Stimulated activated CD8-positive, alpha-beta memory T cell treated with anti-CD3 and anti-CD28 coated beads, Interleukin-4, amount 100 ng/mL, for 1 hour (primary cell): ENCODE measurements at regions not wholly inside any gene's neighbourhood (a gene's known extent, or its start where the extent isn't known, plus 50 kb on each side); places are given as distances from the start of the nearest gene placed in this dataset.

Experiments
- DNase-seq, 2 donors: peaks; one replicate each; pipeline ENCODE4 v3.0.0-alpha.2; 2020; ENCODE audit warnings: low read depth in 2 of 2, low spot score in 1 of 2

- DNase-seq, result no peak
Measured at GRCh38 chr1:87863317-87863716, 534.6 kb downstream of the LMO4 start.

GRCh38 chr1:87864676-87865075, 536.0 kb downstream of the LMO4 start:
- no peak for DNase-seq

GRCh38 chr1:87866416-87866815, 537.7 kb downstream of the LMO4 start:
- DNase-seq, result no peak

- DNase-seq, result no peak
Measured at GRCh38 chr1:87867626-87868025, 538.9 kb downstream of the LMO4 start.

- DNase-seq, result no peak
Measured at GRCh38 chr1:87869567-87869966, 540.9 kb downstream of the LMO4 start.

- DNase-seq, result no peak
Measured at GRCh38 chr1:87872189-87872588, 543.5 kb downstream of the LMO4 start.

- DNase-seq, result no peak
Measured at GRCh38 chr1:87872692-87873091, 544.0 kb downstream of the LMO4 start.

- DNase-seq, result no peak
Measured at GRCh38 chr1:87878873-87879272, 550.2 kb downstream of the LMO4 start.

GRCh38 chr1:87880098-87880760, 551.5 kb downstream of the LMO4 start:
- DNase-seq, result no peak

GRCh38 chr1:87880764-87881163, 552.1 kb downstream of the LMO4 start:
- DNase-seq, result no peak

- DNase-seq, result no peak
Measured at GRCh38 chr1:87883906-87884305, 555.2 kb downstream of the LMO4 start.

GRCh38 chr1:87884581-87884980, 555.9 kb downstream of the LMO4 start:
- DNase-seq, result no peak

GRCh38 chr1:87885278-87886025, 556.8 kb downstream of the LMO4 start:
- DNase-seq, result no peak

GRCh38 chr1:87887100-87887499, 558.4 kb downstream of the LMO4 start:
- DNase-seq, result no peak

- DNase-seq, result no peak
Measured at GRCh38 chr1:87888446-87888845, 559.8 kb downstream of the LMO4 start.

GRCh38 chr1:87894062-87894461, 565.4 kb downstream of the LMO4 start:
- no peak for DNase-seq

- no peak for DNase-seq
Measured at GRCh38 chr1:87897481-87897880, 568.8 kb downstream of the LMO4 start.

GRCh38 chr1:87898431-87898830, 569.8 kb downstream of the LMO4 start:
- DNase-seq, result no peak

GRCh38 chr1:87899017-87899416, 570.3 kb downstream of the LMO4 start:
- DNase-seq, result no peak

- no peak for DNase-seq
Measured at GRCh38 chr1:87899746-87900145, 571.1 kb downstream of the LMO4 start.

GRCh38 chr1:87902830-87903229, 574.1 kb downstream of the LMO4 start:
- DNase-seq, result no peak

- no peak for DNase-seq
Measured at GRCh38 chr1:87903242-87903641, 574.6 kb downstream of the LMO4 start.

- no peak for DNase-seq
Measured at GRCh38 chr1:87904651-87905050, 576.0 kb downstream of the LMO4 start.
